Neuronal stem cell (in vitro differentiated cells): ENCODE measurements at regions not wholly inside any gene's neighbourhood (a gene's known extent, or its start where the extent isn't known, plus 50 kb on each side); places are given as distances from the start of the nearest gene placed in this dataset.

Experiments
- DNase-seq: peaks from one replicate; pipeline ENCODE4 v3.0.0-alpha.2; 2013; ENCODE audit warnings: low spot score
- H2AFZ ChIP-seq: one replicate; pipeline ENCODE4 v1.6.1; 2013; ENCODE audit warnings: mild to moderate bottlenecking, low read length, inconsistent platforms
- H2AK5ac ChIP-seq: 2 replicates; pipeline ENCODE4 v1.6.1; 2013; ENCODE audit warnings: low read depth, mild to moderate bottlenecking, inconsistent platforms, low read length, moderate library complexity, mixed read lengths
- H2BK120ac ChIP-seq: 2 replicates; pipeline ENCODE4 v1.6.1; 2013; ENCODE audit warnings: low read depth, mild to moderate bottlenecking, inconsistent platforms, low read length, moderate library complexity, mixed read lengths
- H2BK12ac ChIP-seq: one replicate; pipeline ENCODE4 v1.6.1; 2013; ENCODE audit warnings: low read length, inconsistent platforms
- H2BK15ac ChIP-seq: 2 replicates; pipeline ENCODE4 v1.6.1; 2013; ENCODE audit warnings: mild to moderate bottlenecking, low read length, inconsistent platforms, mixed read lengths
- H2BK5ac ChIP-seq: one replicate; pipeline ENCODE4 v1.6.1; 2013; ENCODE audit warnings: inconsistent platforms, mild to moderate bottlenecking, low read length, moderate library complexity
- H3K14ac ChIP-seq: one replicate; pipeline ENCODE4 v1.6.1; 2013; ENCODE audit warnings: low read length, inconsistent platforms
- H3K18ac ChIP-seq: 2 replicates; pipeline ENCODE4 v1.6.1; 2013; ENCODE audit warnings: low read length, inconsistent platforms
- H3K23ac ChIP-seq: 2 replicates; pipeline ENCODE4 v1.6.1; 2013; ENCODE audit warnings: low read depth, mild to moderate bottlenecking, mixed read lengths, low read length, inconsistent platforms; ENCODE audit not compliant: poor library complexity
- H3K27ac ChIP-seq: replicated peaks from 3 replicates; pipeline ENCODE4 v1.5.1; 2013; ENCODE audit warnings: low read length, inconsistent platforms
- H3K27me3 ChIP-seq, 3 experiments: 2 replicates each; pipeline ENCODE4 v1.6.1; 2013; ENCODE audit warnings: low read length in 3 of 3, mild to moderate bottlenecking in 2 of 3, inconsistent platforms in 1 of 3, low read depth in 1 of 3, mixed read lengths in 1 of 3, moderate library complexity in 1 of 3; ENCODE audit not compliant: control insufficient read depth in 3 of 3, insufficient read depth in 3 of 3
- H3K36me3 ChIP-seq, 2 donors: replicated peaks in 1 of 2; 2 replicates each; pipeline ENCODE4 v1.6.1; 2013; ENCODE audit warnings: low read length in 2 of 2; ENCODE audit not compliant: control insufficient read depth in 2 of 2, insufficient read depth in 2 of 2
- H3K4ac ChIP-seq: 2 replicates; pipeline ENCODE4 v1.6.1; 2013; ENCODE audit warnings: inconsistent platforms, mild to moderate bottlenecking, low read length, moderate library complexity
- H3K4me1 ChIP-seq, 2 donors: 1 replicate in 1 of 2; 2 replicates in 1 of 2; pipeline ENCODE4 v1.6.1; 2013; ENCODE audit warnings: low read length in 2 of 2, low read depth in 1 of 2; ENCODE audit not compliant: control insufficient read depth in 2 of 2, insufficient read depth in 1 of 2
- H3K4me2 ChIP-seq: one replicate; pipeline ENCODE4 v1.6.1; 2013; ENCODE audit warnings: mild to moderate bottlenecking, low read length, inconsistent platforms; ENCODE audit not compliant: insufficient read depth, poor library complexity, severe bottlenecking
- H3K4me3 ChIP-seq, 2 donors: 2 replicates each; pipeline ENCODE4 v1.5.1; 2013; ENCODE audit warnings: low read length in 2 of 2, mild to moderate bottlenecking in 2 of 2, inconsistent platforms in 1 of 2, moderate library complexity in 1 of 2
- H3K79me1 ChIP-seq: one replicate; pipeline ENCODE4 v1.6.1; 2013; ENCODE audit warnings: low read depth, mild to moderate bottlenecking, inconsistent platforms, low read length, moderate library complexity
- H3K9ac ChIP-seq: one replicate; pipeline ENCODE4 v1.6.1; 2013; ENCODE audit warnings: mild to moderate bottlenecking, low read depth, low read length, inconsistent platforms; ENCODE audit not compliant: poor library complexity
- H3K9me3 ChIP-seq, 2 donors: replicated peaks in 1 of 2; 2 replicates each; pipeline versions ENCODE3 to v1.6.1; 2013; ENCODE audit warnings: low read length in 2 of 2, mild to moderate bottlenecking in 2 of 2, inconsistent platforms in 1 of 2, low read depth in 1 of 2, mixed read lengths in 1 of 2, moderate library complexity in 1 of 2; ENCODE audit not compliant: control insufficient read depth in 2 of 2, insufficient read depth in 1 of 2
- H4K8ac ChIP-seq: one replicate; pipeline ENCODE4 v1.6.1; 2013; ENCODE audit warnings: low read depth, mild to moderate bottlenecking, inconsistent platforms, low read length, moderate library complexity
- H4K91ac ChIP-seq: one replicate; pipeline ENCODE4 v1.6.1; 2013; ENCODE audit warnings: low read length, low read depth, mild to moderate bottlenecking, inconsistent platforms; ENCODE audit not compliant: poor library complexity
- WGBS, 2 donors: extraction: QIAGEN DNeasy Blood & Tissue Kit; methylation state at CpG; one replicate each; pipeline ENCODE4 v1.1.7; 2013; ENCODE audit warnings: missing lambda C conversion rate in 2 of 2, mixed read lengths in 1 of 2; ENCODE audit not compliant: insufficient read length in 2 of 2, insufficient replicate concordance in 1 of 2; ENCODE audit errors: extremely low coverage in 2 of 2; 5-methylcytosine and 5-hydroxymethylcytosine counted together

DNA sequence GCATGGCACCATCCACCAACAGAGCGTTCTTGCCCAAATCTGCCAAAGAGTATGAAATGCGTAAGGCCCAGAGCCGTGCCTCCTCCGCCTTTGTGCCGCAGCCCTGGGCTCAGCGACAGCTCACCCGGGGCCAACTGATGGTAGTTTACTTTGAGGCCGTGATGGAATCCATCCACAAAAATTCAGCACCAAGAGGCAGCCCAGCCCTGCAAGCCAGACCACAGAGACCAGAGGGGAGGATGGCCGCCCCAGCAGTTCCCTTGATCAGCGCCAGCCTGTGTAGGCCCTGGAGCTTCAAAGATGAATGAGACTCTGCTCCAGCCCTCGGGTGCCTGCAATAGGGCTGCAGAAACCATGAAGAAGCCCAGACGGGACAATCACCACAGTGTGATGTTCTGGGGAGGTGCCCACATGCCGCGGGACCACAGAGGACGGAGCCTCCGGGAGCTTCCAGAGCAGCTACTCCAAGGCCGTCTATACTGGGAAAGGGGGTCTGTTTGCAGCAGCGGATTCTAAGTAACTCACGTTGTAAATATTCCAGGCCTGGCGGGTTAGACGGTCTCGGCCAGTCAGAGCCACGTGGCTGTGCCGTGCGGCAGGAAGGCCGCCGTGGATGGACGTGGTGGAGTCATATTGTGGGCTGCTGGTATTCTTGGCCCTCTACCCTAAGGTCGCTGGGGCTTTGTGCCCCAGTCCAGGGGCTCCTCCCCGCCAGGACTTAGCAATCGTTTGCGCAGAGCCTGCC is 80.3 kb downstream of the RBFOX3 start:
- Histone ChIP-seq H2AK5ac (peak overlapping the region; percentile 42), H4K8ac (no peak overlapping the region), H3K4me2 (no peak overlapping the region), H3K36me3 (no peaks in the 10 kb centered on the region), H3K9ac (no peak overlapping the region), H3K23ac (no peak overlapping the region), H3K14ac (no peak overlapping the region), H3K4me3 (no peak overlapping the region), H3K27ac (no peak overlapping the region), H2AFZ (no peak overlapping the region), H2BK15ac (peak overlapping the region; percentile 13), H2BK120ac (no peak overlapping the region), H3K79me1 (no peaks in the 10 kb centered on the region), H3K18ac (no peak overlapping the region), H3K4ac (no peak overlapping the region), H3K9me3 (no peaks in the 10 kb centered on the region), H4K91ac (no peak overlapping the region), H3K4me1 (peaks cover 0 to 19% of the 10 kb centered on the region in 2 donors), H2BK5ac (no peak overlapping the region), H2BK12ac (no peak overlapping the region), H3K27me3 (peaks cover 0 to 51% (median 0%) of the 10 kb centered on the region in 3 experiments)
- no peak for DNase-seq
- no CpG with 5 or more reads among the region's 32 CpGs for WGBS, 2 donors

DNA sequence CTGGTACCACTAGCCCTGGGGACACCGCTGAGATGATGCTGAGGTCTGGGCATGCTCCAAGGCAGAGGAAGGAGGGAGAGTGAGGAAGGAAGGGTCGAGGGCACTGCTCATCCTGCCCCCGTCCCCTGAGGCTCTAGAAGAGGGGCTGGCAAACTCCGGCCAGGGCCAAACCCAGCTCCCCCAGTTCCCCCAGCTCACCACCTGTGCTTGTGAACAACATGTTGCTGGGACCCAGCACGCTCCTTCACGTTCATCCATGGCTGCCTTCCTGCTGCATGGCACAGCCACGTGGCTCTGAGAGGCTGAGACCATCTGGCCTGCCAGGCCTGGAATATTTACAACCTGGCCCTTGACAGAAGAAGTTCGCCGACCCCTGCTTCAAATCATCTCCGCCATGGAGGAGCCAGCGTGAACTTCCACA is 81.2 kb downstream of the RBFOX3 start:
- H3K27ac ChIP-seq, result no peak overlapping the region
- no peaks in the 10 kb centered on the region for H3K79me1 ChIP-seq
- no CpG with 5 or more reads among the region's 11 CpGs for WGBS, 2 donors
- no peak overlapping the region for H3K4me3 ChIP-seq
- H3K27me3 ChIP-seq, result peaks cover 0 to 54% (median 0%) of the 10 kb centered on the region in 3 experiments
- H3K9ac ChIP-seq, result no peak overlapping the region
- no peak overlapping the region for H3K4ac ChIP-seq
- H4K8ac ChIP-seq, result no peak overlapping the region
- no peak overlapping the region for H3K23ac ChIP-seq
- H3K4me1 ChIP-seq, result peaks cover 0 to 19% of the 10 kb centered on the region in 2 donors
- H2BK15ac ChIP-seq, result peak overlapping the region; percentile 13
- no peak overlapping the region for H2BK5ac ChIP-seq
- no peaks in the 10 kb centered on the region for H3K9me3 ChIP-seq
- peak overlapping the region; percentile 12 for H2AK5ac ChIP-seq
- peak overlapping the region; percentile 8 for H2BK12ac ChIP-seq
- no peak overlapping the region for H4K91ac ChIP-seq
- no peak overlapping the region for H2BK120ac ChIP-seq
- DNase-seq, result no peak
- no peak overlapping the region for H3K4me2 ChIP-seq
- no peak overlapping the region for H2AFZ ChIP-seq
- H3K18ac ChIP-seq, result no peak overlapping the region
- no peak overlapping the region for H3K14ac ChIP-seq
- H3K36me3 ChIP-seq, result no peaks in the 10 kb centered on the region

DNA sequence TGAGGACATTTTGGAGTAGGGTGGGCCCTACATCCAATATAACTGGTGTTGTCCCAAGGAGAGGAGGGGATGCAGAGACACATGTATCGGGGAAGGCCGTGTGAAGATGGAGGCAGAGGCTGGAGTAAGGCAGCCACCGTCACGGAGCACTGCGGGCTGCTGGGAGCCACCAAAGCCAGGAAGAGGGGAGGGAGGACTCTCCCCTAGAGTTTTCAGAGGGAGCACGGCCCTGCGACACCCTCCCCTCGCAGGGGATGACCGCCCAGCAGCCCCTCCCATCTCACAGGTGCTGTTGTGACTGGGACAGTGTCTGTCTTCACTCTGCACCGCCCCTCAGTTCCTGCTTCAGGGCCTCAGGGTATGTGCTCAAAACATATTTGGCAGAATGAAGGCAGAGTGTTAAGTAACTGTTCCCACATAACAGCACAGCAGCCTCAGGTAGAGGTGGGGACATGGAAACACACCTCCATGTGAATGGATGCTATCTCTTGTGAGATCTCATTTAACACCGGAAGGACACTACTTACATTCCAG is 82.2 kb downstream of the RBFOX3 start:
- H3K9ac ChIP-seq, result no peak overlapping the region
- no peak overlapping the region for H3K4me2 ChIP-seq
- DNase-seq, result no peak
- H3K79me1 ChIP-seq, result no peaks in the 10 kb centered on the region
- H2BK15ac ChIP-seq, result no peak overlapping the region
- no peak overlapping the region for H2BK12ac ChIP-seq
- no peak overlapping the region for H3K23ac ChIP-seq
- no CpG with 5 or more reads among the region's 11 CpGs for WGBS, 2 donors
- no peaks in the 10 kb centered on the region for H3K9me3 ChIP-seq
- no peak overlapping the region for H2BK5ac ChIP-seq
- no peak overlapping the region for H2AFZ ChIP-seq
- no peak overlapping the region for H3K27ac ChIP-seq
- no peaks in the 10 kb centered on the region for H3K36me3 ChIP-seq
- no peak overlapping the region for H4K91ac ChIP-seq
- H3K4me3 ChIP-seq, result no peak overlapping the region
- H2AK5ac ChIP-seq, result peak overlapping the region; percentile 30
- peaks cover 0 to 56% (median 0%) of the 10 kb centered on the region in 3 experiments for H3K27me3 ChIP-seq
- H3K4me1 ChIP-seq, result peaks cover 0 to 19% of the 10 kb centered on the region in 2 donors
- H3K14ac ChIP-seq, result no peak overlapping the region
- H3K4ac ChIP-seq, result no peak overlapping the region
- H4K8ac ChIP-seq, result no peak overlapping the region
- H2BK120ac ChIP-seq, result no peak overlapping the region
- H3K18ac ChIP-seq, result peak overlapping the region; percentile 54

GRCh38 chr17:79527306-79527705 is 83.5 kb downstream of the RBFOX3 start:
- peak overlapping the region; percentile 29 for H2AK5ac ChIP-seq
- H2BK120ac ChIP-seq, result no peak overlapping the region
- no peak overlapping the region for H3K4me2 ChIP-seq
- no peak for DNase-seq
- H3K79me1 ChIP-seq, result no peaks in the 10 kb centered on the region
- no peaks in the 10 kb centered on the region for H3K9me3 ChIP-seq
- H3K18ac ChIP-seq, result no peak overlapping the region
- H2BK12ac ChIP-seq, result no peak overlapping the region
- H3K36me3 ChIP-seq, result no peaks in the 10 kb centered on the region
- no peak overlapping the region for H3K23ac ChIP-seq
- peaks cover 0 to 16% of the 10 kb centered on the region in 2 donors for H3K4me1 ChIP-seq
- H4K91ac ChIP-seq, result no peak overlapping the region
- H3K4me3 ChIP-seq, result no peak overlapping the region
- H3K4ac ChIP-seq, result no peak overlapping the region
- peaks cover 0 to 55% (median 0%) of the 10 kb centered on the region in 3 experiments for H3K27me3 ChIP-seq
- H4K8ac ChIP-seq, result no peak overlapping the region
- no peak overlapping the region for H2BK5ac ChIP-seq
- H3K9ac ChIP-seq, result no peak overlapping the region
- H2AFZ ChIP-seq, result no peak overlapping the region
- no peak overlapping the region for H3K27ac ChIP-seq
- no CpG with 5 or more reads among the region's 9 CpGs for WGBS, 2 donors
- no peak overlapping the region for H3K14ac ChIP-seq
- H2BK15ac ChIP-seq, result no peak overlapping the region
